ENCODE measurements at regions not wholly inside any gene's neighbourhood (a gene's known extent, or its start where the extent isn't known, plus 50 kb on each side); places are given as distances from the start of the nearest gene placed in this dataset.

- Histone ChIP-seq H3K9me3 (no peaks in the 10 kb centered on the region), H3K9ac (no peak overlapping the region), H3K4me1 (ENCODE audit: control insufficient read depth in 1 of 2, insufficient read depth in 2 of 2, low read depth in 1 of 2, low read length in 1 of 2) (peaks cover 0 to 3% of the 10 kb centered on the region in 2 experiments; a peak in 1 of 4 replicates), H3K27ac (ENCODE audit: low read depth in 2 of 2, low read length in 1 of 2) (no peak overlapping the region), H3K36me3 (replicated peaks in 1 of 2; ENCODE audit: control insufficient read depth in 1 of 2, insufficient read depth in 2 of 2, low read length in 1 of 2) (no peaks in the 10 kb centered on the region), H2AFZ (ENCODE audit: low read depth) (no peak overlapping the region), H3K4me2 (no peak overlapping the region), H3K27me3 (ENCODE audit: insufficient read depth) (no peaks in the 10 kb centered on the region), H3K79me2 (ENCODE audit: insufficient read depth) (no peaks in the 10 kb centered on the region), H4K20me1 (ENCODE audit: insufficient read depth) (no peaks in the 10 kb centered on the region), H3F3A (replicated peaks; ENCODE audit: insufficient read depth) (no peaks in the 10 kb centered on the region), H3K4me3 (ENCODE audit: low read depth in 2 of 2, low read length in 1 of 2) (no peak overlapping the region), H3K9me2 (no peaks in the 10 kb centered on the region)
- 68% methylated on average over 4 of the region's 4 CpGs for WGBS (ENCODE audit: low lambda C conversion rate)
- no peak for DNase-seq
- TF ChIP-seq ZBTB33 (IDR thresholded peaks at IDR 0.05; ENCODE audit: borderline replicate concordance, low read depth) (no peak), GATA2 (CRISPR knock-in tag; IDR thresholded peaks at IDR 0.05) (no peak), IRF3 (IDR thresholded peaks at IDR 0.05; ENCODE audit: low read depth, low read length) (no peak), TEAD4 (IDR thresholded peaks at IDR 0.05; ENCODE audit: borderline replicate concordance, insufficient read depth) (no peak), NFIC (IDR thresholded peaks at IDR 0.05; ENCODE audit: borderline replicate concordance) (no peak), TAF1 (IDR thresholded peaks at IDR 0.05; ENCODE audit: borderline replicate concordance, low read depth, low read length) (no peak), ELF1 (IDR thresholded peaks at IDR 0.05) (no peak), PBX3 (IDR thresholded peaks at IDR 0.05) (no peak), SIN3A (IDR thresholded peaks at IDR 0.05; ENCODE audit: borderline replicate concordance, low read depth, low read length) (no peak), FOXJ3 (CRISPR knock-in tag; IDR thresholded peaks at IDR 0.05) (no peak), SMC3 (IDR thresholded peaks at IDR 0.05; ENCODE audit: low read depth, low read length) (no peak), GABPA (IDR thresholded peaks at IDR 0.05; ENCODE audit: low read depth) (no peak)
- TF ChIP-seq, protein P1, sequence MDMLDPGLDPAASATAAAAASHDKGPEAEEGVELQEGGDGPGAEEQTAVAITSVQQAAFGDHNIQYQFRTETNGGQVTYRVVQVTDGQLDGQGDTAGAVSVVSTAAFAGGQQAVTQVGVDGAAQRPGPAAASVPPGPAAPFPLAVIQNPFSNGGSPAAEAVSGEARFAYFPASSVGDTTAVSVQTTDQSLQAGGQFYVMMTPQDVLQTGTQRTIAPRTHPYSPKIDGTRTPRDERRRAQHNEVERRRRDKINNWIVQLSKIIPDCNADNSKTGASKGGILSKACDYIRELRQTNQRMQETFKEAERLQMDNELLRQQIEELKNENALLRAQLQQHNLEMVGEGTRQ (IDR thresholded peaks at IDR 0.05; ENCODE audit: borderline replicate concordance, low read depth, low read length), result no peak
- POLR2A ChIA-PET, result no interaction called here
- CTCF ChIA-PET, result interaction anchor here (4.3 kb wide), 1 partner anchor 10 kb away, joined by 27 read pairs; no protein-coding TSS in a partner anchor
These were observed 107.5 kb downstream of the NXPE2 start for GRCh38 chr11:114785820-114786219.
